PC-3 (cell line): ENCODE measurements at regions not wholly inside any gene's neighbourhood (a gene's known extent, or its start where the extent isn't known, plus 50 kb on each side); places are given as distances from the start of the nearest gene placed in this dataset.

Experiments used
- EZH2 ChIP-seq: fragments of 300-600 bp; sonication (generic); IDR thresholded peaks from one replicate; pipeline ENCODE4 v1.6.1; 2017; ENCODE audit warnings: antibody characterized with exemption, mild to moderate bottlenecking, low read length; ENCODE audit not compliant: unreplicated experiment
- EZH2phosphoT487 ChIP-seq: fragments of 300-600 bp; sonication (generic); IDR thresholded peaks from 2 replicates; pipeline ENCODE4 v1.6.1; 2018; ENCODE audit warnings: mild to moderate bottlenecking, antibody characterized with exemption, low read length, borderline replicate concordance
- TF ChIP-seq, protein P1 (sequence below): fragments of 300-600 bp; sonication (generic); conservative IDR thresholded peaks from 2 replicates; pipeline ENCODE4 v1.5.1; 2017; ENCODE audit warnings: antibody characterized with exemption, low read depth, mild to moderate bottlenecking, low read length

DNA sequence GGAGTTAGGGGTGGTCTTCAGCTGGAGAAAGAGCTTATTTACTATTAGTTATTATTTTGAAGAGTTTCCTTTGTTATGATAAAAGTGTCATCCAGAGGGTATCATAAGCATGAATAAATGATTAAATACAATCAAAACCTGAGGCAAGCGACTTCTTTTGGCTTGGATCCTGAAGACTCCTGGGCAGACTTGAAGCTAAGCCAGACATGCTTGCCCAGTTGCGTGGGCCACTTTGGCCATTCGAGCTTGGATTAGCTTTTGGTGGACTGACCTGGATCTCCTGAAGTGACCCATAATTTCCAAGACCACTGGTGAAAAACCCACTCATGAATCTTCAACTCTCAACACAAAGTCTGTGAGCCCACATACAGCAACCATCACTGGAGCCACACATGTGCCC is 335.8 kb downstream of the NR2F1-AS1 start:
- TF ChIP-seq EZH2 = no peak
- TF ChIP-seq, protein P1, sequence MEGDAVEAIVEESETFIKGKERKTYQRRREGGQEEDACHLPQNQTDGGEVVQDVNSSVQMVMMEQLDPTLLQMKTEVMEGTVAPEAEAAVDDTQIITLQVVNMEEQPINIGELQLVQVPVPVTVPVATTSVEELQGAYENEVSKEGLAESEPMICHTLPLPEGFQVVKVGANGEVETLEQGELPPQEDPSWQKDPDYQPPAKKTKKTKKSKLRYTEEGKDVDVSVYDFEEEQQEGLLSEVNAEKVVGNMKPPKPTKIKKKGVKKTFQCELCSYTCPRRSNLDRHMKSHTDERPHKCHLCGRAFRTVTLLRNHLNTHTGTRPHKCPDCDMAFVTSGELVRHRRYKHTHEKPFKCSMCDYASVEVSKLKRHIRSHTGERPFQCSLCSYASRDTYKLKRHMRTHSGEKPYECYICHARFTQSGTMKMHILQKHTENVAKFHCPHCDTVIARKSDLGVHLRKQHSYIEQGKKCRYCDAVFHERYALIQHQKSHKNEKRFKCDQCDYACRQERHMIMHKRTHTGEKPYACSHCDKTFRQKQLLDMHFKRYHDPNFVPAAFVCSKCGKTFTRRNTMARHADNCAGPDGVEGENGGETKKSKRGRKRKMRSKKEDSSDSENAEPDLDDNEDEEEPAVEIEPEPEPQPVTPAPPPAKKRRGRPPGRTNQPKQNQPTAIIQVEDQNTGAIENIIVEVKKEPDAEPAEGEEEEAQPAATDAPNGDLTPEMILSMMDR = no peak
- TF ChIP-seq EZH2phosphoT487 = no peak
